Panc1 (cell line): ENCODE measurements at regions not wholly inside any gene's neighbourhood (a gene's known extent, or its start where the extent isn't known, plus 50 kb on each side); places are given as distances from the start of the nearest gene placed in this dataset.

Source experiments
- CTCF ChIP-seq: fragments of 450-650 bp; IDR thresholded peaks from 2 replicates; pipeline ENCODE4 v1.5.1; 2017; ENCODE audit warnings: mild to moderate bottlenecking
- REST ChIP-seq, 2 experiments: IDR thresholded peaks; 2 replicates each; pipeline ENCODE4 v1.6.1; 2011 to 2012; ENCODE audit warnings: low read depth in 2 of 2, control low read depth in 1 of 2, low read length in 1 of 2, mild to moderate bottlenecking in 1 of 2, moderate library complexity in 1 of 2; ENCODE audit not compliant: insufficient read depth in 1 of 2

- TF ChIP-seq CTCF (no peak), REST (IDR thresholded peaks at IDR 0.05; ENCODE audit: insufficient read depth in 1 of 2, low read depth in 2 of 2, low read length in 1 of 2) (no peak)
These were observed 112.8 kb upstream of the CAB39 start for GRCh38 chr2:230599853-230600252.
